OCI-LY3 (cell line): ENCODE measurements at regions not wholly inside any gene's neighbourhood (a gene's known extent, or its start where the extent isn't known, plus 50 kb on each side); places are given as distances from the start of the nearest gene placed in this dataset.

ENCODE experiments used
- H2AFZ ChIP-seq: fragments of 200-600, 300-600 bp; shearing (Covaris generic); 2 replicates; pipeline ENCODE4 v1.6.0; 2014; ENCODE audit warnings: antibody characterized with exemption, low read depth, low read length
- H3K27ac ChIP-seq: fragments of 200-600, 300-600 bp; sonication (generic); 2 replicates; pipeline ENCODE4 v1.5.1; 2014; ENCODE audit warnings: mild to moderate bottlenecking, low read length, moderate library complexity, mixed read lengths
- H3K27me3 ChIP-seq: fragments of 200-600, 300-600 bp; sonication (generic); 2 replicates; pipeline ENCODE4 v1.6.1; 2014; ENCODE audit warnings: low read depth, low read length, mixed read lengths
- H3K36me3 ChIP-seq: fragments of 200-600, 300-600 bp; sonication (generic); replicated peaks from 2 replicates; pipeline ENCODE3; 2014; ENCODE audit warnings: low read depth, low read length, mixed read lengths
- H3K4me1 ChIP-seq: fragments of 300-600, 200-600 bp; sonication (generic); 2 replicates; pipeline ENCODE4 v1.6.1; 2014; ENCODE audit warnings: low read length, mixed read lengths
- H3K4me2 ChIP-seq: fragments of 200-600, 300-600 bp; sonication (generic); 2 replicates; pipeline ENCODE4 v1.6.1; 2014; ENCODE audit warnings: low read length, mixed read lengths
- H3K4me3 ChIP-seq: fragments of 300-600, 200-600 bp; sonication (generic); 2 replicates; pipeline ENCODE4 v1.5.1; 2014; ENCODE audit warnings: antibody characterized with exemption, mild to moderate bottlenecking, low read length, moderate library complexity
- H3K79me2 ChIP-seq: fragments of 300-600, 200-600 bp; shearing (Covaris generic); 2 replicates; pipeline ENCODE4 v1.6.1; 2014; ENCODE audit warnings: mild to moderate bottlenecking, low read length, mixed read lengths
- H3K9ac ChIP-seq: fragments of 300-600, 200-600 bp; shearing (Covaris generic); 2 replicates; pipeline ENCODE4 v1.6.0; 2014; ENCODE audit warnings: mild to moderate bottlenecking, low read length, moderate library complexity
- H3K9me3 ChIP-seq: fragments of 200-600, 300-600 bp; shearing (Covaris generic); 2 replicates; pipeline ENCODE4 v1.6.1; 2014; ENCODE audit warnings: low read length, mixed read lengths; ENCODE audit not compliant: insufficient read depth
- H4K20me1 ChIP-seq: fragments of 200-600, 300-600 bp; sonication (generic); 2 replicates; pipeline ENCODE4 v1.6.1; 2016; ENCODE audit warnings: low read length, mixed read lengths; ENCODE audit not compliant: insufficient read depth
- CTCF ChIP-seq: fragments of 200-600, 300-600 bp; sonication (generic); IDR thresholded peaks from 2 replicates; pipeline ENCODE4 v1.5.1; 2014; ENCODE audit warnings: antibody characterized with exemption, low read length, low read depth
- EZH2phosphoT487 ChIP-seq: fragments of 200-600 bp; shearing (Covaris generic); IDR thresholded peaks from 2 replicates; pipeline ENCODE4 v1.6.1; 2018; ENCODE audit warnings: antibody characterized with exemption, mixed run types, low read depth

- H3K9me3 ChIP-seq = no peaks in the 10 kb centered on the region
- no peaks in the 10 kb centered on the region for H3K4me1 ChIP-seq
- no peak overlapping the region for H2AFZ ChIP-seq
- H3K27ac ChIP-seq = no peak overlapping the region
- H3K4me2 ChIP-seq = no peak overlapping the region
- no peaks in the 10 kb centered on the region for H3K79me2 ChIP-seq
- no peak overlapping the region for H3K9ac ChIP-seq
- H3K4me3 ChIP-seq = no peak overlapping the region
- H3K27me3 ChIP-seq = no peaks in the 10 kb centered on the region
- H3K36me3 ChIP-seq = no peaks in the 10 kb centered on the region
- no peaks in the 10 kb centered on the region for H4K20me1 ChIP-seq
- TF ChIP-seq EZH2phosphoT487 (no peak), CTCF (no peak)
Measured at GRCh38 chr10:32110790-32111189, 54.6 kb upstream of the KIF5B start.

- H3K9me3 ChIP-seq = no peaks in the 10 kb centered on the region
- no peak overlapping the region for H3K27ac ChIP-seq
- no peak overlapping the region for H2AFZ ChIP-seq
- no peaks in the 10 kb centered on the region for H3K27me3 ChIP-seq
- H3K79me2 ChIP-seq = no peaks in the 10 kb centered on the region
- no peak overlapping the region for H3K9ac ChIP-seq
- H4K20me1 ChIP-seq = no peaks in the 10 kb centered on the region
- H3K4me3 ChIP-seq = no peak overlapping the region
- H3K4me2 ChIP-seq = no peak overlapping the region
- H3K36me3 ChIP-seq = no peaks in the 10 kb centered on the region
- no peaks in the 10 kb centered on the region for H3K4me1 ChIP-seq
- TF ChIP-seq CTCF = no peak
- no peak for TF ChIP-seq EZH2phosphoT487
Measured at GRCh38 chr10:32109603-32110002, 53.4 kb upstream of the KIF5B start.
